ENCODE measurements at regions not wholly inside any gene's neighbourhood (a gene's known extent, or its start where the extent isn't known, plus 50 kb on each side); places are given as distances from the start of the nearest gene placed in this dataset.

- Mint-ChIP-seq H3K9me3 (peaks cover 5% of the 10 kb centered on the region), H3K27ac (no peak overlapping the region), H3K36me3 (no peaks in the 10 kb centered on the region), H3K4me1 (ENCODE audit: unreplicated experiment) (no peaks in the 10 kb centered on the region), H3K27me3 (no peaks in the 10 kb centered on the region), H3K4me3 (no peak overlapping the region)
- no peak for TF ChIP-seq CTCF (conservative IDR thresholded peaks at IDR 0.05)
- no peak for DNase-seq (ENCODE audit: extremely low spot score, unreplicated experiment)
These were observed 271.1 kb downstream of the CBLN2 start for GRCh38 chr18:72273025-72273424.

GRCh38 chr18:72261590-72261989 lies 282.6 kb downstream of the CBLN2 start:
- Mint-ChIP-seq H3K4me3 (no peak overlapping the region), H3K27ac (no peak overlapping the region), H3K27me3 (no peaks in the 10 kb centered on the region), H3K4me1 (ENCODE audit: unreplicated experiment) (no peaks in the 10 kb centered on the region), H3K36me3 (no peaks in the 10 kb centered on the region), H3K9me3 (no peaks in the 10 kb centered on the region)
- DNase-seq (ENCODE audit: extremely low spot score, unreplicated experiment) = no peak
- no peak for TF ChIP-seq CTCF (conservative IDR thresholded peaks at IDR 0.05)

- Mint-ChIP-seq H3K27me3 (no peaks in the 10 kb centered on the region), H3K4me1 (ENCODE audit: unreplicated experiment) (no peaks in the 10 kb centered on the region), H3K36me3 (no peaks in the 10 kb centered on the region), H3K9me3 (no peaks in the 10 kb centered on the region), H3K4me3 (no peak overlapping the region), H3K27ac (no peak overlapping the region)
- DNase-seq (ENCODE audit: extremely low spot score, unreplicated experiment) = no peak
- no peak for TF ChIP-seq CTCF (conservative IDR thresholded peaks at IDR 0.05)
These were observed 298.1 kb downstream of the CBLN2 start for GRCh38 chr18:72246076-72246475.

- peaks cover 2% of the 10 kb centered on the region for H3K27me3 Mint-ChIP-seq
- no peaks in the 10 kb centered on the region for H3K36me3 Mint-ChIP-seq
- H3K4me3 Mint-ChIP-seq = no peak overlapping the region
- no peaks in the 10 kb centered on the region for H3K4me1 Mint-ChIP-seq (ENCODE audit: unreplicated experiment)
- H3K9me3 Mint-ChIP-seq = no peaks in the 10 kb centered on the region
- no peak for TF ChIP-seq CTCF (conservative IDR thresholded peaks at IDR 0.05)
- H3K27ac Mint-ChIP-seq = no peak overlapping the region
- DNase-seq (ENCODE audit: extremely low spot score, unreplicated experiment) = no peak
These were observed 308.7 kb downstream of the CBLN2 start for GRCh38 chr18:72235422-72235821.

GRCh38 chr18:72233106-72233505 lies 311.0 kb downstream of the CBLN2 start:
- H3K27me3 Mint-ChIP-seq = peaks cover 2% of the 10 kb centered on the region
- no peak overlapping the region for H3K4me3 Mint-ChIP-seq
- DNase-seq (ENCODE audit: extremely low spot score, unreplicated experiment) = no peak
- no peak for TF ChIP-seq CTCF (conservative IDR thresholded peaks at IDR 0.05)
- H3K27ac Mint-ChIP-seq = no peak overlapping the region
- H3K36me3 Mint-ChIP-seq = no peaks in the 10 kb centered on the region
- H3K4me1 Mint-ChIP-seq (ENCODE audit: unreplicated experiment) = no peaks in the 10 kb centered on the region
- no peaks in the 10 kb centered on the region for H3K9me3 Mint-ChIP-seq

GRCh38 chr18:72232644-72233043 lies 311.5 kb downstream of the CBLN2 start:
- no peaks in the 10 kb centered on the region for H3K4me1 Mint-ChIP-seq (ENCODE audit: unreplicated experiment)
- H3K9me3 Mint-ChIP-seq = no peaks in the 10 kb centered on the region
- no peak for DNase-seq (ENCODE audit: extremely low spot score, unreplicated experiment)
- no peaks in the 10 kb centered on the region for H3K36me3 Mint-ChIP-seq
- H3K4me3 Mint-ChIP-seq = no peak overlapping the region
- H3K27me3 Mint-ChIP-seq = peaks cover 2% of the 10 kb centered on the region
- no peak overlapping the region for H3K27ac Mint-ChIP-seq
- no peak for TF ChIP-seq CTCF (conservative IDR thresholded peaks at IDR 0.05)

Data from type B pancreatic cell (in vitro differentiated cells).